OCI-LY3 (cell line): ENCODE measurements at regions not wholly inside any gene's neighbourhood (a gene's known extent, or its start where the extent isn't known, plus 50 kb on each side); places are given as distances from the start of the nearest gene placed in this dataset.

Source experiments
- CTCF ChIP-seq: fragments of 200-600, 300-600 bp; sonication (generic); IDR thresholded peaks from 2 replicates; pipeline ENCODE4 v1.5.1; 2014; ENCODE audit warnings: antibody characterized with exemption, low read length, low read depth
- EZH2phosphoT487 ChIP-seq: fragments of 200-600 bp; shearing (Covaris generic); IDR thresholded peaks from 2 replicates; pipeline ENCODE4 v1.6.1; 2018; ENCODE audit warnings: antibody characterized with exemption, mixed run types, low read depth

GRCh38 chr10:9004736-9005135 lies 950.2 kb downstream of the GATA3 start:
- no peak for TF ChIP-seq CTCF
- TF ChIP-seq EZH2phosphoT487, result no peak
